Activated gamma-delta T cell treated with anti-CD3 and anti-CD28 coated beads, Interleukin-2, amount 50 U/mL, for 16 hours (primary cell): ENCODE measurements at regions not wholly inside any gene's neighbourhood (a gene's known extent, or its start where the extent isn't known, plus 50 kb on each side); places are given as distances from the start of the nearest gene placed in this dataset.
"Not testable (repeated sequence)": the region's sequence is repeated elsewhere in the genome, so short reads cannot be mapped to it uniquely, and the experiment has no call there.

ENCODE experiments used
- DNase-seq: peaks from one replicate; pipeline ENCODE4 v3.0.0-alpha.2; 2020; ENCODE audit warnings: low read depth

- DNase-seq = no peak
These were observed 107.5 kb upstream of the NCOR2 start for GRCh38 chr12:124674937-124675336.

GRCh38 chr12:124673801-124674617, 106.6 kb upstream of the NCOR2 start:
- no peak for DNase-seq

GRCh38 chr12:124669271-124669721, 101.9 kb upstream of the NCOR2 start:
- DNase-seq = not testable (repeated sequence)

DNA sequence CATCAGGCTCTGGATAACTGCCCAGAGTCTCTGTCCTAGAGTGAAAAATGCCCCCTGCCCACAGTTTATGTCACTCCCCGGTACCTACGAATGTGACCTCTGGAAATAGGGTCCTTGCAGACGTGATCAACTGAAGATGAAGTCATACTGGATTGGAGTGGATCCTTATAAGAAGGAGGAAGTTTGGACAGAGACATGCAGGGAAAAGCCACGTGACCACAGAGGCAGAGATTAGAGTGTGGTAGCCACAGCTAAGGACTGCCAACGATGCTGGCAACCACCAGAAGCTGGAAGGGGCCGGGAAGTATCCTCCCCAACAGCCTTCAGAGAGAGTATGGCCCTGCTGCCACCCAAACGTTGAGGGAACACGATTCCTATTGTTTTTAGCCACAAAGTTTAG, 101.2 kb upstream of the NCOR2 start:
- DNase-seq = no peak

DNA sequence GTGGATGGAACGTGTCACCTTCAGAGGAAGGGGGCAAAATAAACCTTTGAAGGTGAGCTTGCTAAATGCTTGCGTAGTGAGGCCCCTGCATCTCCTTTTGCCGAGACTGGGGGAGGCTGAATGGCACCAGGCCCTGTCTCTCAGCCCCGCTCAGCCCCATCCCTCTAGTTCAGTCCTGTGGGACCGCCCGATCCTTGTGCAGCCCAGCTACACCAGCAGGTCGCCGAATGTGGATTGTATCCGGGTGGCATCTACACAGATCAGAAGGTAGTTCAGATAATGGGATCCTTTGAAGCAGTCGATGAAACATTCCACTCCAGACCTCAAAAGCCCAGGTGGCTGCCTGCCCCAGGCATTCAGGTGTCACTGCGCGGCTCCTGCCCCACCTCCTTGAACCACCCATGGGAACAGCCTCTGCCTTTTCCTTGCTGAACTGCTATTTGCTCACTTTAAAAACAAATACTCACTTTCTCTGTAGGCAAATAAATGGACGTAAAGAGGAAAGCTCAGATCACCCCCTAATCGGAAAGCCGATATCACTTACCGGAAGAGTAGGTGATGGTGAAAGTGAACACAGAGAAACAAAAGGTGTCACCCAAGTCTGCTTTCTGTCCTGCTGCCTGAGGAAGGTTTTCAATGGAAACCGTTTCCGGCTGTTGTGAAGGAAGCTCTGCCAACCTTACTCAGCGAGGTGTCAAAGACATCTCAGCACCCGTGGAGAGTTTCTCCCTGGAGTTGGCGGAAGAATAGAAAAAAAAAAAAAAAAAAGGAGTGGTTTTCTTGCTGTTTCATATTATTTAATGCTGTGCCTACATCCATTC, 100.3 kb upstream of the NCOR2 start:
- DNase-seq = no peak

- DNase-seq = no peak
These were observed 99.4 kb upstream of the NCOR2 start for GRCh38 chr12:124666722-124667259.

- no peak for DNase-seq
These were observed 98.1 kb upstream of the NCOR2 start for GRCh38 chr12:124665511-124665910.

GRCh38 chr12:124664395-124665111, 97.1 kb upstream of the NCOR2 start:
- DNase-seq = no peak

DNA sequence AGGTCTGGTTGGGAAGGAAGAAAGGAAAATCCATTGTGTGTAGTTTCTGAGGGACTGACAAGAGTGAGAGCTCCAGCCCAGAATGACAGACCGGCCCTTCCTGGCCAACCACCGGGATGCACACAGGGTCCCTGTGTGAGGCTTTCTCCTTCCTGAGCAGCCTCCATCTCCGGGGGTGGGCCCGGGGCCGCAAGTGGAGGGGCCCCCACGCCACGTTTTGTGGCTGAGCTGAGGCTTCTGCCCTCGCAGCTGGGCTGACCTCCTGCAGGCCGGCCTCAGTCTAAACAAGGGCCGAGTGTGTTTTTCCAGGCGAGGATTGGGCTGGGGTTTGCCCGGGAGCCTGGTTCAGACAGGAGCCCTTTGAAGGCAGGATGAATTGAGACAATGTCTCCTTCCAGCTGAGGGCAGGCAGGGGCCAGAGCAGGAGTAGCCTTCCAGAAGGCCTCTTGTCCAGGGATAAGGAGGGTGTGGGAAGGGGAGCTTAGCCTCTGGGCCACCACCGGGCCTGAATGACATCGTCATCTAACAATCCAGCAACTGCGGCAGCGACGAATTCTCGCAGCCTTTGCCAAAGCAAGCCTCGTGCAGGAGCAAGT, 96.5 kb upstream of the NCOR2 start:
- no peak for DNase-seq

DNA sequence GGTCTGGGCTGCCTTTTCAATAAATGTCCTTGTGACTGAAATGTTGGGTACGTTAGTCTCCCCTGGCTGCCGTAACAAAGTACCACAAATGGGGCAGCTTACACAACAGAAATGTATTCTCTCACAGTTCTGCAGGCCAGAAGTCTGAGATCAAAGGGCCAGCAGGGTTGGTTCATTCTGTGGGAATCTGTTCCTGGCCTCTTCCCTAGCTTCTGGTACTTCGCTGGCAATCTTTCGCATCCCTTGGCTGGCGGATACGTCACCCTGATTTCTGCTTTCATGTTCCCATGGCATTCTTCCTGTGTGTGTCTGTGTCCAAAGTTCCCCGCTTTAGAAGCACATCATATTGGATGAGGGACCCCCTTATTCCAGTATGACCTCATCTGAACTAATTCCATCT, 95.8 kb upstream of the NCOR2 start:
- DNase-seq = no peak

- DNase-seq = no peak
These were observed 93.9 kb upstream of the NCOR2 start for GRCh38 chr12:124661341-124661740.

GRCh38 chr12:124660851-124661250, 93.4 kb upstream of the NCOR2 start:
- DNase-seq = no peak

- no peak for DNase-seq
These were observed 91.5 kb upstream of the NCOR2 start for GRCh38 chr12:124658806-124659402.

- no peak for DNase-seq
These were observed 90.9 kb upstream of the NCOR2 start for GRCh38 chr12:124658302-124658701.

DNA sequence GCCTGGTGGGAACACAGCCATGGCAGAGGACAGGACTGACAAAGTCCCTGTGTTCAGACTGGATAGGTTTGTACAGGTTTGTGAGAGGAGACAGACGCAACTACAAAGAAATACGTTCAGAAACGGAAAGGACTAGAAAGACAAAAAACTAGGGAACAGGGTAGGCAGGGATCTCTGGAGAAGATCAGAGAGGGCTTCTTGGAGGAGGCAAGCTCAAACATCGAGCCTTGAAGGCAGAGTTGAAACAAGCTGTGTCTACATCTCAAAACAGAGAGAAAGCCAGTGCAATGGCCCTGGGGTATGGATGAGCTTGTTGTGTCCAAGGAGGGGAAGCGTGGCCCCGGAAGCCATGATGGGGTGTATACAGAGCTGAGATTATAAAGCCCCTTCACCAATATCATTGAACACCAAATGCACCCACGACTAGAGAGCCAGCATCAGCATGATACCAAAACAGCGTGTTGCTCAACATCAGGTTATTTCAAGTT, 89.6 kb upstream of the NCOR2 start:
- no peak for DNase-seq

DNA sequence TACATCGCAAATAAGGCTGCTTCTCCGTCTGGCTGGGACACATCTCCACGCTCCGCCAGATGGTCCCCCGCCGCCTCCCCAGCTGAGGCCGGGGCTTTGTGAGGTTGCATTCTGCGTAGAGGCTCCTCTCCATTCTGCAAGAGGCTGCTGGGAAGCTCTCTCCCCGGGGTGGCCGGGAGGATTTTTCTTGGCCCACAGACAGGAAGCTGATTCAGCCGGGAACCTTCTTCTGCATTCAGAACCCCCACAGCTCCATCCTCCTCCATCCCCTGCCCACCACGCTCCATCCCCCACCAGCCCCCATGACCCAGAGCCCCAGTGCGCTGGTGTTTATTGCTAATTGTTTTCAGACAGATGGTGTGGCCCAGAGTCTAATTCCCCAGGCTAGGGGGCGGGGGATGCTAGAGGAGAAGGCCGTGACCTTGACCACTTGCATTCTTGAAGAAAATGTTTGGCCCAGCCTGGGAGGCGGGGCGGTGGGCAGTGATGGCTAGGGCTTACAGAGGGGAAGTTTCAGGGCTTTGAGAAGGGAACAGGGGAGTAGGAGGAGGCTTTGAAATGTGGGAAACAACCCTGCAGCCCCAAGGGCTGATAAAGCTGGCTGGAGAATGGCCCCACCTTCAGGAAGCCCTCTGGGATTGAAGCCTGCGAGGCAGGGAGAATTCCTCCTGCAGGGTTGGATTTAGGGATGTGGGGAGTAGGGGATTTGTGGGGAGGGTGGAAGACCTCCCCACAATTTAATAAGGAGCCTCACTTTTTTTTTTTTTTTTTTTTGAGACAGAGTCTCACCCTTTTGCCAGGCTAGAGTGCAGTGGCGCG, 88.5 kb upstream of the NCOR2 start:
- no peak for DNase-seq

GRCh38 chr12:124655048-124655697, 87.8 kb upstream of the NCOR2 start:
- no peak for DNase-seq

- no peak for DNase-seq
These were observed 87.2 kb upstream of the NCOR2 start for GRCh38 chr12:124654666-124655047.

DNA sequence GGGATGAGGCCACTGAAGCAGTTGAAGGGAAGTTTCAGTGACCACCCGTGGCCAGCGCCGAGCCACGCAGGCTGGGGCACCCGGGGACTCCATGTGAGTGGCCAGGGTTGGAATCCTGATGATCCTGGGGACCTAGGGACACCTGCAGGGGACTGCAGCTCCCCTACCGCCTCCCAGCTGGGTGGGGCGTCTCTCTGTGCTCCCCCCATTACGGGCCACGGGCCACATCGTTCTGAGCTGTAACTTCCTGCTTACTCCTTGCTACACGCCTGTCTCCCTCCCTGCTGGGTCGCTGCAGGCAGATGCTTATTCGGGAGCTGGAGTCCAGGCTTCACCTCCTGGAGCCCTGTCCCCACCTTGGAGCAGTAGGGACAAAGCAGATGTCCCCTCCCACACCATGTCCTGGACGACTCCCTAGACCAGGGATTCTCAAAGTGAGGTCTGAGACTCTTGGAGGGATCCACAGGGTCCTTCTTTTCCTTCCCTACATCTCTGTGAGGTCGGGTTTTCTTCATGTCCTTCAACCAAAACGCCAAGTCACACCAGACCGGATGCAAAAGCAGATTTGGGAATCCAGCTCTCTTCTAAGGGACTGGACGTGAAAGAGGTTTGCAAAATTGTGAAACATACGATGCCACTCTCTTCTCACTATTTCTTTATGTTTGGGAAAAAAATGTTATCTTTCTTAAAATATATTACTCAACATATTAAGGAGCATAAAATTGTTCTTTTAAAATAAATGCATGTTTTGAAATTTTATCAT, 85.9 kb upstream of the NCOR2 start:
- DNase-seq = no peak
